GM21526 (cell line): ENCODE measurements at regions not wholly inside any gene's neighbourhood (a gene's known extent, or its start where the extent isn't known, plus 50 kb on each side); places are given as distances from the start of the nearest gene placed in this dataset.

Source experiments
- ATAC-seq: cut with Tn5 transposase; IDR thresholded peaks from one replicate; pipeline ENCODE4 v1.9.1; 2021; ENCODE audit warnings: moderate library complexity; ENCODE audit not compliant: unreplicated experiment, low FRiP score

DNA sequence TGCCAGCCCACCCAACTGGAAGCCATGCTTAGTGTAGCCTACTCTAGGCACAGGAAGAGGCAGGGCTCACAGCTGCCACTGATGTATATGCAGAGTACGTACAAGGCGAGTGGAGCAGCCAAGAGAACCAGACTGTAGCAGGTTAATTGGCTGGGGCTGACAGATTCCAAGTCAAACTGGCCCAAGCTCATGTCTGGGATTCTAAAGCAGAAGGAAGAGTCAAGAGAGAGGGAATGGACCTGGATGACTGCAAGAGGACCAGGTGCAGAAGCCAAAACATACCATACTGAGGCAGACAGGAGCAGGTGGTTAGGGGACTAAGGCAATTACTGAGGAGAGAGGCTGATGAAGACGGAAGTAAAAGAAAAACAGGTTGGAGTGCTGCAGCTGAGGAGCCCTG is 51.3 kb upstream of the LRRN2 start:
- no peak for ATAC-seq

- ATAC-seq, result no peak
These were observed 53.0 kb upstream of the LRRN2 start for GRCh38 chr1:204738506-204738905.

DNA sequence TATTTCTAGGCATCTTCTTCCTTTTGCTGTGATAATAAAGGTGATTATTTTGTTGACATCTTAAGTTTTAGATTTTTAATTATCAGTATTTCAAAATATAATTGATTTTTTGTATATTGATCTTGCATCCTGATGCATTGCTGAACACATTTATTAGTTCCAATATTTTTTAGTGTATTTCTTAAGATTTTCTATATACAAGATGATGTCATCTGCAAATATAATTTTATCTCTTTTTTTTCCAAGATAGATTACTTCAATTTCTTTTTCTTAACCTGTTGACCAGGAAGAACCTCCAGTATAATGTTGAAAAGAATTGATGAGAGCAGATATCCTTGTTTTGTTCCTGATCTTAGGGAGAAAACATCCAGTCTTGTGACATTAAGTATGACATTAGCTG is 54.8 kb upstream of the LRRN2 start:
- ATAC-seq, result no peak

- no peak for ATAC-seq
These were observed 55.9 kb upstream of the LRRN2 start for GRCh38 chr1:204741440-204741839.

DNA sequence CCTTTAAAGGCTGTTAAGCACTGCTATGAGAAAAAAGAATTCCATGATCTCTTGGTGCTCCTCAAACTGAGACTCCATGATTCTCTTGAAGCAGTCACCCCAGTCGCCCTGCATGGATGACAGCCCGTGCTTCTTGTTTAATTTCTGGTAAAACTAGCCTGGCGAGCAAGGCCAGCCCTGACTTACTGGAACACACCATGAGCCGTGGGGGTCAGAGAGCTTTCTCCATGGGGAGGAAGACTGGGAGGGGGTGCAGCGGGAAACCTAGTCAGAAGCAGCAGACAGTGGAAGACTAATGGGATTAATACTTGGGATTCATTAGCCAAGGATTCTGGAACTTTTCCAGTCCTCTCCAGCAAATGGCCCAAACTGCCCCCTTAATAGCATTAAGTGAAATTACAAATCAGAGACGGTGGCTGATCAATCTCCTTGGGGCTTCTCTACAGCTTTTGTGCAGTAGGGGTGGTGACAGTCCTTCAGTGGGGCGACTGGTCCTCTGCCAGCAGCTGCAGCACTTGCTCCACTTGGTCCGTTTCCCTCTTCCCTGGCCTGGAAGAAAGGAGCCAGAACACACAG is 57.2 kb upstream of the LRRN2 start:
- no peak for ATAC-seq

DNA sequence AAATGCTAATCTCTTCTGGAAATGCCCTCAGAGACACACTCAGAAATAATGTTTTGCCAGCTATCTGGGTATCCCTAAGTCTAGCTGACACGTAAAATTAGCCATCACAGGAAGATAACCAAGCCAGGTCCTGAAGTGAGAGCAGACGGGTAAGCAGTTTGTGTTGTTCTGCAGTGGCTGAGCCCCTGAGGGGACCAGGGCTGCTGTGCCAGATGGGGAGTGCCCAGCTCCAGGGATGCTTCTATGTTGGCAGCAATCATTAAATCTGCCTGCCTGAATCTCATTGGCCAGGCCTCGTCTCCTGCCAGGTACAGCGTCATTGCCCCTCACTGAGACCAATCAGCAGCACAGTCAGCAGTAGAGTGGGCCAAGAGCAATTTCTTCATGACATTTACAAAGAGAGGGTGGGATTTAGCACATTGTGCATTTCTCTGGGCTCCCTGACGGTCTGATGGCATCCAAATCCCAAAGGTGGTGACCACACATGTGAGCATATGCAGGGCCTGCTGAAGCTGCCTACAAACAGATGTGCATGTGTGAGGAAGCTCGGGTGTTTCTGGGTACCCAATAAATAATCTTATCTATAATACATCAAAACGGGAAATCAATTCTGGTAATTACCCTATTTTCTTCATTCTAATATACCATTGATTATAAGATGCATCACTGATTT is 58.7 kb upstream of the LRRN2 start:
- no peak for ATAC-seq

DNA sequence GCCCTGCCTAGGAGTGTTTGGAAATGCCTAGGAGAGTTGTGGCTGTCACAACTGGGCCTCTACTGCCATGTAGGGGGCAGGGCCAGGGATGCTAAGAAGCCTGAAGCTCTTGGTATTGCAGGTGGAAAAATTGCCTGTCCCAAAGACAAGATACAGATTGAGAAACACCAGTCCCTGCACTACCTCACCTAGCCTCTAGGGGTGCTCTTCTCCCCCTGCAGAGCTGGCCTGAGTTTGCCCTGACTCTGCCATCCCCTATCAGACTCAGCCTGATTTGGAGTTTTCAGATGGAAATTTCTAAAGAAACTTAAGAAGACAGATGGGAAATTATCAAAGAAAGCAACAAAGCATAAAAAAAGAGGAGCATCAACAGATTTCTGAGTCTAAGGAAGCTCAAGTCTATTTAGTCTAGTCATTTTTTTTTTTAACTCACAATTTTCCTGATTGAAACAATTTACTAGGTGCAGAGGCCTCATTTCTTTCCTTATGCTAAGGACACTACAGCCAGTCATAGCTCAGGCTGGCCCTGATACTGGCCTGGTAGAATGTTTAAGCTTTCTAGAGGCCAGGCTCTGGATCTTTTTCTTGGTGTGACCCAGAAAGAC is 61.4 kb upstream of the LRRN2 start:
- ATAC-seq, result no peak

- ATAC-seq, result no peak
These were observed 65.9 kb upstream of the LRRN2 start for GRCh38 chr1:204751480-204751879.

GRCh38 chr1:204751883-204752687 is 66.5 kb upstream of the LRRN2 start:
- ATAC-seq, result no peak

DNA sequence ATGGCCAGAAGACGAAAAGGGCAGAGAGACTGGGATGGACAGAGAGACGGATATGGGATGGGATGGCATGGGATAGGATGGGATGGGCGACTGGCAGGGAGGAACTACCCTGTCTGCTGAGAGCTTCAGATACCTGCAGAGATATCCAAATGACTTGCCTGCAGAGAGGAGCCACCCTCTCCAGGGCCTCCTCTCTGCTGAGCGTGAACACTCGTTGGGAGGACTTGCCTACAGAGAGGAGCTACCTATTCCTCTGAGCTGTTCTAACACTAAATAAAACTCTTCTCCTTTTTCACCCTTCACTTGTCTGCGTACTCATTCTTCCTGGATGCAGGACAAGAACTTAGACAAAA is 67.1 kb upstream of the LRRN2 start:
- ATAC-seq, result no peak

DNA sequence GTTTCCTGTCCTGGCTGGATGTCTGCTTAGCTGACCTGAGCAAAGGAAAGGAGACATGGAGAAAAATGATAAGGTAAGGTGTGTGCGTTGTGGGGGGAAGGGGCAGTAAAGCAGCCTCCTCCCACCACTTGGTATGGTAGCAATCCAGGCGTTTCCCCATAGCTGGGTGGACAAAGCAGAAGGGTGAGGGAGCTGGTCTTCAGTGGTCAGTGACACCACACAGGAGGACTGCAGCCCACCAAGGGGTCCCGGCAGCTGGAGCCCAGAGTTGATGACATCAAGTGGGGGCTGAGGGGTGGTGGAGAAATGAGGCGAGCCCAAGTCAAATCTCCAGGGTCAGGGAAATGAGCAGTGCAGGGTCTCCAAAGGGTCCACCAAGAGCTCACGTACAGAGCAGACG is 69.3 kb upstream of the LRRN2 start:
- no peak for ATAC-seq

GRCh38 chr1:204756349-204756748 is 70.8 kb upstream of the LRRN2 start:
- no peak for ATAC-seq

- no peak for ATAC-seq
These were observed 71.3 kb upstream of the LRRN2 start for GRCh38 chr1:204756811-204757210.

GRCh38 chr1:204758601-204759000 is 73.1 kb upstream of the LRRN2 start:
- no peak for ATAC-seq

GRCh38 chr1:204760350-204760749 is 74.8 kb upstream of the LRRN2 start:
- no peak for ATAC-seq

DNA sequence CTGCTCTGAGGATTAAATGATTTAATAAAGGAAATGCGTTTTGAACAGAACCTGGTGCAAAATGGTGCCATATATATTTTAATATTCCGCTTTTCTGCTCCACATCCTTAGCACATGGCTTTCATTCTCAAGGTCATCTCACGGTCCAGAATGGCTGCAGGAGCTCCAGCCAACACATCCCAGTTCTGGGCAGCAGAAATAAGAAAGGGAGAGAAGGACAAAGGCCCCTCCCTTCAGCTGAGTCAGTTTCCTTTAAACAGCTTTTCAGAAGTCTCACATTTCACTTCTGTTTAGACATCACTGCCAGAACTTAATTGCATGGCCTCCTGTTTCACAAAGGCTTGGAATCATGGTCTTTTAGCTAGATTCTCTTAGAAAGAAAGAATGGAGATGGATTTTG is 75.2 kb upstream of the LRRN2 start:
- ATAC-seq, result no peak

DNA sequence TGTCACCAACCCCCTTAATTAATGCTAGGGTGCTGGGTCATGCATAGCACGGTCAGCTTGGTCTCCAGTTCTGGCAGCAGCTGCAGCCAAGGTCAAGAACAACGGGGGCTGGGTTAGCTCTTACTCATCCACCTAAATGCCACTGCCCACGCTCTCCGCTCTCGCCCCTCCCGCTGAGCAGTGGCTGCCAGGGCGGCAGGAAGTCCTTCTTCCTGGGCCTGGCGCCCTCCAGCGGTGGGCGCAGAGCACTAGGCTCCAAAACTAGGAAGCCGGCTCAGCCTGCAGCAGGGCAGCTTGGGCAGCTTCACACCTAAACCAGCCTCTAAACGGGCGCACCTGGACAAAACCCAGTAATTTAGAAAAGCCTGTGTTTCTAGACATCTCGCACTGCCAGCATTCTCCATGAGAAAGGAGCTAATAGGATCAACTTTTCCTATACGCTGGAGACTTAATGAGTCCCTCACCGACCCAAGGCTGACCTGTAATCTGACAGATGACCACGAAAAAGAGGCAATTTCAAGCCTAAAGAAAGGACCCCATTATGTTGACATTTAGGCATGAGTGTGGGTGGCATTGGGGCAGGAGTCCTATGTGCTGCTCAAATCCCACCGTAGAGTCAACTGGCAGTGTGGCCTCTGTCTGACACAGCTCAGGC is 78.4 kb upstream of the LRRN2 start:
- ATAC-seq, result no peak

GRCh38 chr1:204769997-204770396 is 84.5 kb upstream of the LRRN2 start:
- no peak for ATAC-seq

GRCh38 chr1:204771358-204771757 is 85.8 kb upstream of the LRRN2 start:
- ATAC-seq, result no peak

GRCh38 chr1:204773246-204773645 is 87.7 kb upstream of the LRRN2 start:
- no peak for ATAC-seq

DNA sequence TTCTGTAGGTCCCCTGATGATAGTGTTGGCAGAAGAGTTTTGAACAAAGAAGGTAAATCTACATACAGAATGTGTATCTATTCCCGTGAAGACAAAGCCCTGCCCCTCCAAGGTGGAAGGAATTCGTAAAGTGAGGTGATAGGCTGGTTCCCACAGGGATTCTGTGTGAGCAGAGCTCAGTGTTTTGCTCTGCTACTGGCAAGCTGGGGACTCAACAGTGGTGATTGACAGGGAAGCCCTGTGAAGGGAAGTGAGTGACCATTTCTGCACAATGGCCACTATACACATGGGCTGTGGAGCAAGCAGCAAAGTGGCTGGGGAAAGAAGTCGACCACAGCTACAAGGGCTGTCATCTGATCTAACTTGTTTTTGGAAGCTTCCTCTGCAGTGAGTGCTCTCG is 90.0 kb upstream of the LRRN2 start:
- no peak for ATAC-seq
